ENCODE measurements at regions not wholly inside any gene's neighbourhood (a gene's known extent, or its start where the extent isn't known, plus 50 kb on each side); places are given as distances from the start of the nearest gene placed in this dataset.

- TF ChIP-seq CTCF (IDR thresholded peaks at IDR 0.05; ENCODE audit: poor library complexity) (no peak), EZH2 (IDR thresholded peaks at IDR 0.05; ENCODE audit: borderline replicate concordance) (no peak)
Measured at GRCh38 chr7:41508755-41509154, 194.1 kb downstream of the INHBA start.
